ENCODE measurements at regions not wholly inside any gene's neighbourhood (a gene's known extent, or its start where the extent isn't known, plus 50 kb on each side); places are given as distances from the start of the nearest gene placed in this dataset.
A peak's percentile ranks its signal among the peaks of the same experiment; 100 is the strongest.

GRCh38 chr6:166055801-166056200 is 111.8 kb downstream of the TBXT start:
- intact Hi-C loops (cut with DNase I) = no loop called here
- DNase-seq (ENCODE audit: low spot score) = no peak

GRCh38 chr6:166052837-166053236 is 114.8 kb downstream of the TBXT start:
- no peak for DNase-seq (ENCODE audit: low spot score)
- intact Hi-C loops (cut with DNase I) = no loop called here

GRCh38 chr6:166050559-166050958 is 117.1 kb downstream of the TBXT start:
- intact Hi-C loops (cut with DNase I) = no loop called here

GRCh38 chr6:166046982-166047381 is 120.7 kb downstream of the TBXT start:
- DNase-seq (ENCODE audit: low spot score) = no peak
- intact Hi-C loops (cut with DNase I) = no loop called here

More at GRCh38 chr6:166050559-166050958, 117.1 kb downstream of the TBXT start:
- no peak for DNase-seq (ENCODE audit: low spot score)

GRCh38 chr6:166046226-166046625 is 121.4 kb downstream of the TBXT start:
- intact Hi-C loops (cut with DNase I) = no loop called here
- no peak for DNase-seq (ENCODE audit: low spot score)

- no peak for DNase-seq (ENCODE audit: low spot score)
- intact Hi-C loops (cut with DNase I) = no loop called here
Measured at GRCh38 chr6:166045860-166046200, 121.8 kb downstream of the TBXT start.

- DNase-seq (ENCODE audit: low spot score) = no peak
- intact Hi-C loops (cut with DNase I) = no loop called here
Measured at GRCh38 chr6:166045173-166045859, 122.3 kb downstream of the TBXT start.

GRCh38 chr6:166041277-166041676 is 126.4 kb downstream of the TBXT start:
- intact Hi-C loops (cut with DNase I) = no loop called here
- peak; percentile 57 for DNase-seq (ENCODE audit: low spot score)

GRCh38 chr6:166040292-166040691 is 127.4 kb downstream of the TBXT start:
- intact Hi-C loops (cut with DNase I) = no loop called here
- no peak for DNase-seq (ENCODE audit: low spot score)

- DNase-seq (ENCODE audit: low spot score) = no peak
- intact Hi-C loops (cut with DNase I) = loop anchor here in 1 of 2 donors (10.0 kb wide), 1 partner anchor 522 kb away; no protein-coding TSS in a partner anchor
Measured at GRCh38 chr6:166036316-166037095, 131.1 kb downstream of the TBXT start.

- intact Hi-C loops (cut with DNase I) = loop anchor here in 1 of 2 donors (10.0 kb wide), 1 partner anchor 518 kb away; no protein-coding TSS in a partner anchor
- DNase-seq (ENCODE audit: low spot score) = peak; percentile 85
Measured at GRCh38 chr6:166032366-166033200, 135.1 kb downstream of the TBXT start.

- DNase-seq (ENCODE audit: low spot score) = no peak
- intact Hi-C loops (cut with DNase I) = loop anchor here in 1 of 2 donors (10.0 kb wide), 1 partner anchor 516 kb away; no protein-coding TSS in a partner anchor
Measured at GRCh38 chr6:166031275-166031674, 136.4 kb downstream of the TBXT start.

- no peak for DNase-seq (ENCODE audit: low spot score)
Measured at GRCh38 chr6:166029506-166029905, 138.1 kb downstream of the TBXT start.

GRCh38 chr6:166027761-166028160 is 139.9 kb downstream of the TBXT start:
- DNase-seq (ENCODE audit: low spot score) = no peak
- intact Hi-C loops (cut with DNase I) = no loop called here

More at GRCh38 chr6:166029506-166029905, 138.1 kb downstream of the TBXT start:
- intact Hi-C loops (cut with DNase I) = no loop called here

- peak; percentile 63 for DNase-seq (ENCODE audit: low spot score)
- intact Hi-C loops (cut with DNase I) = loop anchor here in 1 of 2 donors (1.0 kb wide), 1 partner anchor 38 kb away; no protein-coding TSS in a partner anchor
Measured at GRCh38 chr6:166026586-166027126, 141.0 kb downstream of the TBXT start.

GRCh38 chr6:166025149-166025898 is 142.3 kb downstream of the TBXT start:
- DNase-seq (ENCODE audit: low spot score) = peak; percentile 51
- intact Hi-C loops (cut with DNase I) = no loop called here

- peak; percentile 72 for DNase-seq (ENCODE audit: low spot score)
- intact Hi-C loops (cut with DNase I) = no loop called here
Measured at GRCh38 chr6:166024252-166024651, 143.4 kb downstream of the TBXT start.

GRCh38 chr6:166023273-166023989 is 144.2 kb downstream of the TBXT start:
- intact Hi-C loops (cut with DNase I) = no loop called here
- DNase-seq (ENCODE audit: low spot score) = no peak
